EH (cell line): ENCODE measurements at regions not wholly inside any gene's neighbourhood (a gene's known extent, or its start where the extent isn't known, plus 50 kb on each side); places are given as distances from the start of the nearest gene placed in this dataset.

Source experiments
- DNase-seq: peaks from one replicate; pipeline ENCODE4 v3.0.0-alpha.2; 2015; ENCODE audit warnings: low read depth

DNA sequence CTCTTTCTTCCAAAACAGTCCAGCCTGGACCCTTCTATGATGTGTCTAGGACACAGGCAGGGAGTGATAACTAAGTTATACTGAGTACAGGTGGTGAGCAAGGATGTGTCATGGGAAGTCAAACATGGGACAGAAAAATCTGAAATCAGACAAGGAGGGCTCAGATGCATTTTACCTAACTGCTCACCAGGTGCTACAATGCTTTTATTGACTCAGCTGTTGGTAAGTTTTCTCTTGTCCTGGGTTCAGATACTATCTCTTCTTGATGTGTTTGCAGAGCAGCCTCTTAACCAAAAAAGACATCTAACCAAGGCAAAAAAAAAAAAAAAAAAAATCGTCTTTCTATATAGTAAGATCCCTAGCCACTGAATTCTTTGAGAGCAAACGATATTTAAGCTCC is 378.6 kb downstream of the VPS13C start:
- no peak for DNase-seq

DNA sequence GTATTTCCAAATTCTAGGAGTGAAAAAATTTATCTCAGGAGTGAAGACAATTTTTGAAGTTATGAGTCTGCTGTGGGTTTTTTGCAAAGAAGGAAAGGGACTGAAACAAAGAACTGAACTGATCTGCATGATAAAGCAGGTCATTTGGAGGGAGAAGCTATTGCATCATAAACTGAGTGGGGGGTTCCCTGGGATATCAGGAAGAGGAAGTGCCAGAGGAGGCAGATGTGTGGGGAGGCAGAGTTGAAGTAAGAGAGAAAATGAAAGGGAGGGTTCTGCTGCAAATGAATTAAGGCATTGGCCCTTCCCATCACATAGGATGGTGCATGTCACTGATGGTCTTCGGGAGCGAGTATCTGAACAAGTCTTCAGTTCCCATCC is 379.2 kb downstream of the VPS13C start:
- DNase-seq = no peak

DNA sequence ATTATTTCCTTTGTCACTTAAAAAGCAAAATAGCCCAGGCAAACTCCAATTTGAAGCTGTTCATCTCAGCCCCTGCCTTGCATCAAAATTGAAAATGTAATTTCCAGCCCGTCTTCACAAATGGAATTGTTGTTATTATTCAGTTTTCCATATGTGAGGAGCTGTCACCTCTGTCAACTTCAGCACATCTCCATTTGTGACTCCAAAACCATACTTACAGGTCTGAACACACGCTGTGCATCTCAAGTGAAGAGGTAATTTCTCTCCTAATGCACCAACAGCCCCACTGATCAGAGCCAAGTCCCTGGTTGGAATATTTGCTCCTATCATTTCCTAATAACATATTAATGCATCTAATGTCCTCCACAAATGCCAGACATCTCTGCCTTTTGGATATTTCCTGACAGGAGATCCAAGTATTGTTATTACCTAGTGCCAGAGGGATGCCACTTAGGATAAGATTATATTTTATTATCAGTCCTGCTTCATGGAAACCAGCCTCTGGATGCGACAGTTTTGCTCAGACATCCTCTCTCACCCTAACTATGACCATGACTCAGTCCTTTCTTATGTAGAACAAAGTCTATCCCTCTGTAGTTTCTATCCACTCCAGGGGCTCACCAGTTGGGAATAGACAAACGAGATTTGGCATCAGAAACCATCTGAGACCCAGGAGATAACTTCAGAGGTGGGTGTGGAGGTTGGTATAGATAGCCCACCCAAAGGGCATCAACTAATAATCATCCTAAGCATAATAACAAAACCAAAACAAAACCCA is 379.8 kb downstream of the VPS13C start:
- no peak for DNase-seq

DNA sequence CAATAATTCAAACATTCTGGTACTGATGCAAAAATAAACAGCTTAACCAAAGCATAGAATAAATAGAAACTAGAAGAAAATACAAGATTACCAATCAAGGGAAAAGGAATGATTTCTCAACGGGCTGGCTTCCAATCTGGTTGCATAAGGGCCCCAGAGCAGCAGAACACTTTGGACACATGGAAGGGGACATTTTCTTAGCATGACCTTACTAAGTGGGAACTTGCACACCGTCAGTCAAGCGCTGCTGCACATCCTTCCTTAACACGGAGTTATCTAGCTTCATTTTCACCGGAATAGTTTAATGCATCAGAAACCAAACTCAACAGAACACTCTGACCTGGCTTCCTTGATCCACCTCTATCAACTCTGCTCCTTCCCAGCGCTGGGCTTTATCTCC is 388.5 kb downstream of the VPS13C start:
- DNase-seq = no peak

GRCh38 chr15:61668444-61668843 is 391.8 kb downstream of the VPS13C start:
- DNase-seq = no peak

- DNase-seq = no peak
These were observed 398.5 kb downstream of the VPS13C start for GRCh38 chr15:61661791-61662190.

DNA sequence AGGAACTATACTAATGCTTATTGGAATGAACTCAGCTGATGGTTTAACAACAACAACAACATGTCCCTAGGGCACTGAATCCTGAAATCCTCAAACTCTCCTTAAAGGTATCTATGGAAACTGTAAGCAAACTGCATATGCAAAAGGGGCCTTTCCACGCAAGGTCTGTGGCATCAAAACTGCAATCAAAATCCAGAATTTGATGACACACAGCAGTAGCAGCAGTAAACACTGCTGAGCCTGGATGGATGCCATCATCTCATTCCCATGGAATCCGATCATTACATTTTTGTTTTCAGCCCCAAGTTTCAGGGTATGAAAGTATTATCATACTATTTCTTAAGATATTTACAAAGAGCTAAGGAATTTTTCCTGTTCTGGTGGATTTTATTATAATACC is 399.7 kb downstream of the VPS13C start:
- peak; percentile 33 for DNase-seq

DNA sequence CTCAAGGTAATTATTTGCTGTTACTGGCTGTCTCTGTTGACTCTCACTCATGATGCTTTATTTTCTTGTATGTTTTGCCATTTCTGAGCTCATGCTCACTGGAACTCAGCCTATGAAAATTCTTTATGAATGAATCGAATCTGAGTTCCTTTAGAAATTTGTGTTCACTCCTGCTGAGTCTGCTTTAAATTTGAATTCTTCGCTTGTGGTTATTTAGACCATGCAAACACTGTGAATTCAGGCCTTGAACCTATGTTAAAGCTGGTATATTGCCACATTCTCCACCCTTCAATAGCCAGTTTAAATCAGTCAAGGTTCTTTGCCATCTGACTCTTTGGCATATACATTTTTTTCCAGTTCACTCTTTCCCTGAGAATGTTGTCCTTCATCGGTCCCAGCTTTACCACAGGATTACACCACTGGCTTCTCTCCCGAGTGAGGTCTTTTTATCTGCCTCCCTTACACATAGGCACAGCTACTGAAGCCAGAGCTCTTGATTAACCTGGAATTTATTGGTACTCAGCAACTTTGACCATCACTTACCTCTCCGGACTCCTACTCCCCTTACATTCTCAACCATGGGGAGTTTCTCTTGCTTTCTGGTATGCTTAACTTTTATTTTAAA is 400.6 kb downstream of the VPS13C start:
- DNase-seq = peak; percentile 1

DNA sequence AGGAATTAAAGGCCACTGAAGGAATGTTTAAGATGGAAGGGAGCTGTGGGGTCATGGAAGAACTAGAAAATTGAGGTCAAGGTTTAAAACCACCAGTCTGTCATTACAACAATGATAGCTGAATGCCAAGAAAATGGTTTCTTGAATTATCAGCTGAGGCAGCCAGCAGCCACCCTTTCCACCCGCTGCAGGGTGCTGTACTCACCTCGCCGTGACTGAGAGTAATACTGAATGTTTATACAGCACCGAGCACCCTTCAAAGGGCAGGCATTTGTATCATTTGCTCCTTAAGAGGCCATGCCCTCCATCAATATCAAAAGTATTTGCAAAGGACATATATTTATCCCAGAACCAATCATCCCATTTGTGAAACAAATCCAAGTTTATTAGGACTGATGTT is 402.8 kb downstream of the VPS13C start:
- no peak for DNase-seq

DNA sequence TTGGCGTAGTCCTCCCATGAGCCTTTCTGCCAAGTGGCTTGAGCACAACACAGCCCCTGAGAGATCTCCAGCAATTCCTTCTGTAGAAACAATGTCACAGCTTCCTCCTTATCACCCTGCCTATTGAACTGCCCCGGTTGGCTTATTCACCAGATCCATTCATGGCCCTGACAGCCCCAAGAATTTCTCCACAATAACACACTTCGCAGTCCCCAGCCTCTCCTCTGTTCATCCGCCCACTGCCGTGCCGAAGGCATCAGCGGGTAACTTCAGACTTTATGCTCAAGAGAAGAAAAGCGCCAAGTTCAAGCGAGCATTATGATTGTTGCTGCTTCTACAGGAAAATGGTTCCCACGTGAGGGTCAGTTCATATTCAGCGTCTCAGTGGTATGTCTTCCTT is 403.9 kb downstream of the VPS13C start:
- DNase-seq = no peak

DNA sequence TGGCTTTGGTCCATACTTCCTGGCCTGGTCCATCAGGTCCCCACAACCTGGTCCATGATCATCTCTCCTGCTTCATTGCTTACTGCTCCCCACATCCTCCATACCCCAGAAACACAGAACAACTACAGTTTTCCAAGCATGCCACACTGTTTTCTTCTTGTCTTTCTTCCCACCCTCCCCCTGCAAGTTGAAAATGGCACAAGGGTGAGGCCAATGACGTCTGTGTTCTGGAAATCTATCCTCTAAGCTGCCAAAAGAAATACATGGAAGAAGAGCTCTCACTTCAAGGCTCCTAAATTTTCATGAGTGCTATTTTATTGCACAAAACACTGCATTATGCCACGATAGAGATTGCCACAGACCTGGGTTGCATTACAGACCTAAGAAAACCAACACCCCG is 404.4 kb downstream of the VPS13C start:
- DNase-seq = no peak

- no peak for DNase-seq
These were observed 405.3 kb downstream of the VPS13C start for GRCh38 chr15:61654918-61655317.

GRCh38 chr15:61654002-61654740 is 406.1 kb downstream of the VPS13C start:
- no peak for DNase-seq

- no peak for DNase-seq
These were observed 407.1 kb downstream of the VPS13C start for GRCh38 chr15:61653110-61653509.

DNA sequence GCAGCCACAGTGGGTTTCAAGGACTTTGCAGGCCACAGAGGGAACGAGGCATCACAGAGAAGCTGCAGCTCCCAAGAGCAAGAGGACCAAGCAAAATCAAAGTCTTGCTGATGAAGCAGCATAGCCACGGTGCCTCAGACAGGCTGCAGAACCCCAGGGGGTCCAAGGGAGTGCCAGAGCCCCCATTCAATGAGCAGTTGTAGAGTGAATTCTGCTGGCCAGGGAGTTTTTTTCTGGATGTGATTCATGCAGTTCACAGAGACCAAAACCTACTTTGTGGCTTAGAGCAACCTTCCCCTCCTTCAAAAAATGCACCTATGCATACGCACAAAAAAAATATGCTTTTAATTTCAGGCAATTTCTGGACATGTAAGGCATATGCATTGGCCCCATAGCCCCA is 409.0 kb downstream of the VPS13C start:
- DNase-seq = no peak

- DNase-seq = no peak
These were observed 411.2 kb downstream of the VPS13C start for GRCh38 chr15:61649046-61649445.

DNA sequence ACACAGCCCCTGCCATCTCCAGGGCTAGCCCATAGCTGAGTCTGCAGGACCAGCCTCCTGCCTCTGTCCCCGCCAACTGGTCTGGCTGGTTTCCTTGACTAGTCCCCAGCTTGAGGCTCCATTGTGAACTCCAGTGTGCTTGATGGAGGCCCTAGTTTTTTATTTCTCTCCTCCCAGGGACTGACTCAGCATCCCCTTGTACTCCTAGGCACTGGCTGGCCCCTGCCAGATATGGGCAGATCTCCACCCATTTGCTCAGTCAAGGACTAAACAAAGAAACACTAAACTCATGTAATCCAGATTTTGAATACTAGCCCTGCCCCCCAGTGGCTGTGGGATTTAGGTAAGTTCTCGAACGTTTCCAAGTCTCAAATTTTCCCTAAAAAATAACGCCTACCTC is 415.4 kb upstream of the RORA start:
- DNase-seq = no peak

- no peak for DNase-seq
These were observed 412.5 kb upstream of the RORA start for GRCh38 chr15:61641645-61642044.

GRCh38 chr15:61640756-61641155 is 411.7 kb upstream of the RORA start:
- no peak for DNase-seq

- no peak for DNase-seq
These were observed 410.4 kb upstream of the RORA start for GRCh38 chr15:61639491-61639890.

- DNase-seq = no peak
These were observed 405.7 kb upstream of the RORA start for GRCh38 chr15:61634837-61635236.

DNA sequence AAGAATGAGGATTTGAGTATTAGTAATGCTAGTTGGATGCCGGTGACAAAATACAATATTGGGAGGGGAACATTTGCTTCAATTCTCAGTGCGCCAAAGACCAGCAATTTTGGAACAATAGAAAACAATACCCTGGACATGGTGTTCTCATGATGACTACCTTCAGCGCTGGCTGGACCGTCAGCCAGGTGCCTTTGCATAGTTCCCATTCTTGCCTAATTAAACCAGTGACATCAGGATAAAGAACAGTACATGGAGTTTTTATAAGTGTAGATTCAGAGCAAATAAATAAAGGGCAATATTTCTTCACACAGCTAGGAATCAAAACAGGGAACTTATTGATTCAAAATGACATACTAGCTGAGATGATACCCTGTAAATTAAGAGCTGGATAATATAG is 404.8 kb upstream of the RORA start:
- DNase-seq = no peak

- DNase-seq = no peak
These were observed 400.2 kb upstream of the RORA start for GRCh38 chr15:61629269-61629668.
